GM19452 (cell line): ENCODE measurements at regions not wholly inside any gene's neighbourhood (a gene's known extent, or its start where the extent isn't known, plus 50 kb on each side); places are given as distances from the start of the nearest gene placed in this dataset.

ENCODE experiments used
- ATAC-seq: cut with Tn5 transposase; IDR thresholded peaks from one replicate; pipeline ENCODE4 v1.9.1; 2021; ENCODE audit not compliant: unreplicated experiment

DNA sequence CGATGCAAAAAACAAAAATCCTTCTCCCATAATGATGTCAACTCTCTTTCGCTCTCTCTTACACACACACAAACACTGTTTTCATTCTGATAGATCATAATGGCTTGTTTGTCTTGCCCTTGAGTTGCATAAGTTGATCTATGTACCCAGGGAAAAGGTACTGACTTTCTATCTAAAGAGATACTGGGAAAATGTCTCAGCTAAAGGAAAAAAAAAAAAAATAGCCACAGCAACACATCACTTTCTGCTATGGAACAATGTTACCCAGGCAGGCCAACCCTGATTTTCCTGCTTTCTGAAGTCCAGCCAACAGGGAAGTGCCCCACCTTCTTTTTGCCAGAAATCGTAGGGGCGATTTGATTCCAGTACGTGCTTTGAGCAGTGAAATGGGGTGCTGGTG is 212.6 kb upstream of the ACTBL2 start:
- ATAC-seq: no peak

DNA sequence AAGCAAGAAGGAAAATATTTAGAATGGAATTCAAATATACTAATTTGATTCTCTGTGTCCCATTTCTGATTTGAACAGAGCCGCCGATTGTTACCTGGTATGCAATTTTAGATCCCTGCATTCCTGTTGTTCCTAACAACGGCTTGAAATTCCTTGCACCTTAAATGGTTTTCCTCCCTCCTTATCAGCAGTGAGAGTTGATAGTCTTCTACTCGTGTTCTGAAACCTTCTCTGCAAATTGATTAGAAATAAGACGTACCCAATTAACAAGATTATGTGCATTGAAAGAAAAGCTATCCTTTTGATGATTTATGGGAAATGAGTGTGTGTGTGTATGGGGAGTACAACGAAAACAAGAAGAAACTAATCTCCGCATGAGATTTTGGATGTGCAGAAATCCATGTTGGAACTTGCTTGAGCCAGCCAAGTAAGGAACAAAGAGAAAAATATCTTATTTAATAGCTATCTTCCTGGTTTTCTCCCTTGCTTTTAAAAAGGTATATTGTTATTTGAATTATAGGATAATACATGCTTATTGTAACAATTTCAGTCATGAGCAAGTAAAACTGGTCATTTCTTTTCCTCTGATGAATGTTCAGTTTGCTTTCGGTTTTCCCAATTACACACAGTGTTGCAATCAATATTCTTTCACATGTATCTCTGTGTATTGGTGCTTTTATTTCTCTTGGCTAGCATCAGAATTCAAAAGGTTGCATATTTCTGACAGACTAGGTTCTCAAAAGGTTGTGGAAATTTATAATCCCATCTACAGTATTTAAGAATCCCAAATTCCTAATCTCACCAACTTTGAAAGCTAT is 211.1 kb upstream of the ACTBL2 start:
- ATAC-seq: no peak

DNA sequence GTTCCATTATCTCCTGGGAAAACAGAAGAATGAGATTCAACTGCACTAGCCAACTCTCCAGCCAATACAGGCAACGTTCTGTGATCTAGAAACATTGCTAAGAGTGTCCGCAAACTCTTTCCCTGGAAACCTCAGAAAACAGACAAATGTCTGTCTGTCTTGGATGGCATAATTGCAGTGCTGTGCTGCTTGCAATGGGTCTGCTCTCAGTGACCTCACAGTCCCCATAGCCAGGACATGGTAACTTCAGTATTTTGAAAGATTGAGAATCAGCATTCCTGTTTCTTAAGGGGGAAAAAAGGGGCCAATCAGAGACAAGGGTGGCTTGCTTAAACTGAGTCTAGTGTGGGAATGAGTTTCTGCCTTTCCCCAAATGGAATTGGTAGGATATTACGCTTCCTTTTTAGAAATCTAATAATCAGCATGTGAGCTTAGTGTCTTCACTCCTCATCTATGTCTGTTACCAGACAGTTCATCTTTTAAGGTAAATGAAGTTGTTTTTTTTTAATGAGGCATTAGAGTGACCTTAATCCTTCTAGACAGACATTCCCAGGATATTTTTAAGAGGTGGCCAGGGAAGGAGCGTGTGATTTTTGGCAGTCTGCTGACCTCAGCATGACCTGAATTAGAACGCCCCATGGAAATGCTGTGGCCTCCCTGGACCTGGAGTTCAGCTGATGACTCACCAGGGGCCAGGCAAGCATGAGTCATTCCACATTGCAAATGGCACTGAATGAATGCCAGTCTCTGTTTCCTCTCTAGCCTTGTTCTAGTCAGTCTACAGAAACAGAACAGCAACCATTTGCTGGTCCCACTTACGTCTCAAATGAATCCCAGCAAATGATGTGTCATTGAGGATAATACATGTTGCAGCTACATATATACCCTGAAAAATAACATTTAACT is 210.2 kb upstream of the ACTBL2 start:
- ATAC-seq: no peak

DNA sequence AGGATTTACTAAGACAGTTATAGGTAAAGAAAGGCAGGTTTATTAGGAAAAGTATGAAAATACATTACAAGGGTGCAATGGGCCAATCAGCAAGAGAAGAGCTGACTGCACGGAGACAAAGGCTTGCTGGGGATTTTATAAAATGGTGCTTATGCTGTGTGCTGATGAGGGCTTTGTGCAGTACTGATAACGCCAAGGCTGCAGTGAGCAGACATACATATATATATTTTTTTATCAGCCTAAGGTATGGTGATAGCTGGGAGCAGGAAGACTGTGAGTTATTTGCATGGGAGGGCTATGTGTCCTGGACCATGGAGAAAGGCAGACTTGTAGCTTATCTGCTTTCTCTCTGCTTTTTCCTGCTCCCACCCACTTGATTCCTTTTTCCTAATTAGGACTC is 208.1 kb upstream of the ACTBL2 start:
- no peak for ATAC-seq

DNA sequence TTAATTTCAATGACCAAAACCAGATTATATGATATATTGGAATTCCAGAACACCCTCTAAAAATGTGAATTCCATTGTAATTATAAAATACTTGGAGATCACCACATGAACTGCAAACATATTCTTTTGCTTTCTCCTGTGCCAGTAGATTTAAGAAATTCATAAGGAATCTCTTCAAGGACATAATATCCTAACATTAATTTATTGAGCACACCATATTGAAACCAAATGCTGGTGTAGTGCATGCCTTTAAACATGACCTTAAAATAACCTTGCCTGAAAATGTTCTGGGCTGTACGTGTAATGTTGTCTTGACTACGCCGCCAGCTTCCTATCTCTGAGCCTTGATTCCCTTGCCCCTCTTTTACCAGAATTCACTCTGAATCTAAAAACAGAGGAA is 205.0 kb upstream of the ACTBL2 start:
- no peak for ATAC-seq

DNA sequence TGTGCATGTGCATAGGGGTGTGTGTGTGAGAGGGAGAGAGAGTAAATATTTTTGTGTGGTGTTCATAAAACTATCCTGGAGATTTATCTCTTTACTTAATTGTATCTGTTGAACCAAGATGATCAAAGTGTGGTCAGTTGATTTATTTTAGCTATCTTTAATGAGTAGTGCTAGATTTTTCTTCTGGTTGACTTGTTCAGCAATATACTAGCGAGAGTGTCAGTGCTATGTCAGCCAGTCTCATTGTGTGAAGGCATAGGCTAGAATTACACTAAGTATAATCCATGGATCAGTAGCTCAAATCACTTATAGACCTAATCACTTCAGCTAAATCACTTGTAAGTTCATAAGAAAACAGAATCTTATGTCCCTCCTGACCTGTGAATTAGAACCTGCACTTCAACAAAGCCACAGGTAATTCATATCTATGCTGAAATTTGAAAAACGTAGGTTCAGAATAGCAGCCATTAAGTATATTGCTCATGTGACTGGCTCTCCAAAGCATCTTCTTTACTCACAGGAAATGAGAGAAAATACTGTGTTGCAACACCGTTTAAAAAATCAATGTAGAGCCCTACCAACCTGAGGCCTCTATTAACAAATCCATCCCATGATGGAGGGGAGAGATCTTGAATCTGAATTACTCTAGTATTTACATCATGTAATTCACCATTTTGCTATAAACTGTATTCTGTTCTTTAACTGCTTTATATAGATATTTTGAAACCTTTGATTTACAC is 203.1 kb upstream of the ACTBL2 start:
- ATAC-seq: no peak

DNA sequence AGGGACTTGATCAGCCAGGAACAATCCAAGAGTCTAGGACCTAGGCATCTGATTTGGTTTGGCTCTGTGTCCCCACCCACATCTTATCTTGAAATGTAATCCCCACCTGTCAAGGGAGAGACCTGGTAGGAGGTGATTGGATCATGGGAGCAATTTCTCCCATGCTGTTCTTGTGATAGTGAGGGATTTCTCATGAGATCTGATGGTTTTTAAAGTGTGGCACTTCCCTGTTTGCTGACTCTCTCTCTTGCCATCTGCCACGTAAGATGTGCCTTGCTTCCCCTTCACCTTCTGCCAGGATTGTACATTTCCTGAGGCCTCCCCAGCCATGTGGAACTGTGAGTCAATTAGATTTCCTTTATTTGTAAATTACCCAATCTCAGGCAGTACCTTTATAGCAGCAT is 201.7 kb upstream of the ACTBL2 start:
- no peak for ATAC-seq

DNA sequence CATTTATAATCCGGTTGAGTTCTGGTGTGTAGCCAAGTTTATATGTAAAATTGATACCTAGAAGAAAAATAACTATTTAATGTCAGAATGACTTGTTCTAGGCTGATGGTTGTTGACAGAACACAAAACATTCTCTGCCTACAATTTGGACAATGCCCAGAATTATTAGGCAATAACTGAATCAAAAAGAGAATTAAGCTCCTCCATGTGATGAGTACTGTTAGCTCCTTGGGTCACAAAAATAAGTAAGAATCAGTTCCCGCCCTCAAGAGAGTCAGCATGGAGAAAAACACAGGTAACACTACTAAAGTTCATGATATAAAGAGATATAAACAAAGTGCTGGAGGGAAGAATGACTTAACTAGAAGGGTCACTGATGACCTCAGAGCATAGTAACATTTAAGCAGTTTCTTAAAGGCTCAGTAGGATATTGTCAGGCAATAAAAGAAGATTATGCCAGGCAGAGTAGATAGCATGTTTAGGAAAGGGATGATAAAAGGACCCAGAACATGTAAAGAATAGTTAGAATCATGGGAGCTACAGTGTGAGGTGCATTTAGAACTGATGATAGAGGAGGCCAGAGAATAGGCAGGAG is 200.5 kb upstream of the ACTBL2 start:
- ATAC-seq: no peak

DNA sequence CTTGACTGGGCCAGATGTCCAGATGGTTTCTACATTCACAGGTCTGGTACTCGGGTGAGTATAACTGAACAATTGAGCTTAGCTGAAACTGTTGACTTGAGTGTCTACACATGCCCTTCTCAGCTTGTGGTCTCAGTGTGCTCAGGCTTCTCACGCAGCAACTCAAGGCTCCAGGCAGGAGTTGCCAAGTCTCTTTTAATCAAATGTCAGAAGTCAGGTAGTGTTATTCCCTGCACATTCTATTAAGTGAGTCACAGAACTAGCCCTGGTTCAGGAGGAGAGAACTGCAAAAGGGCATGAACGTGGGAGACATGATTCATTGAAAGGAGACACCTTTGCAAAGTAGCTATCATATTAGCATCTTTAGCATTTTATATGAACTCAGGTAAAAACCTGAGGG is 199.3 kb upstream of the ACTBL2 start:
- ATAC-seq: no peak

DNA sequence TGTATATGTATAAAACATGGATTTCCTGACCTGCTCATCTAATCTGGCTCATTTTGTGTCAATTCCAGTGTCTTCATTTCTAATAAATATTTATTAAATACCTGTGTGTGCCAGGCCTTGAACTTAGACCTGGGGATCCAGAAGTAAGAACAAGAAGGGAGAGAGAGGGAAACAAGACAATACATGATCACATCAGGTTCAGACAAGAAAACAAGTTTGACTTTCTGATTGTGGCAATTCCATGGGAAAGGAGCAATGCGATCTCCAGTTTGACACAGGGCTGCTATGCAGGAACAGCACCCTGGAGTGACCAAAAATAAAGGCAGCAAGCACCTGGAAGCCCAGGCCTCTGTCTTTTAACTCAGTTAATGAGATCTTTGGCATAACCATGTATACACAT is 198.1 kb upstream of the ACTBL2 start:
- ATAC-seq: no peak

DNA sequence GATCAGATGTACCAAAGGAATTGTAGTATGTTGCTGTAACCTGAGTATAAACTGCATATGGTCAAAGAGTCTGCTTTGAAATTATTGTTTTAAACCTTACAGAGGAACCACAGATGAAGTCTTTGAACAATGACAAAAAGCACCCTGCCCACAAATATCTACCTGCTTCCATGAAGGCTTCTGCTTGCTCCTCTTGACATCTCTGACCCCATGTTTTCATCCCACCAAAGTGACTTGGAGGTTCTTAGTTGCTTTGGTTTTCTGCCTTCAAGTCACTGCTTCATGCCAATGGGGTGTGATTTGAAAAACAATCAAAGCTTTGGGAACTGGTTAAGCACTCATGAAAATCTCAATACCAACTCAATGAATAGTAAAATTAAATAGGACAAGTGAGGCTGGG is 194.6 kb upstream of the ACTBL2 start:
- no peak for ATAC-seq

DNA sequence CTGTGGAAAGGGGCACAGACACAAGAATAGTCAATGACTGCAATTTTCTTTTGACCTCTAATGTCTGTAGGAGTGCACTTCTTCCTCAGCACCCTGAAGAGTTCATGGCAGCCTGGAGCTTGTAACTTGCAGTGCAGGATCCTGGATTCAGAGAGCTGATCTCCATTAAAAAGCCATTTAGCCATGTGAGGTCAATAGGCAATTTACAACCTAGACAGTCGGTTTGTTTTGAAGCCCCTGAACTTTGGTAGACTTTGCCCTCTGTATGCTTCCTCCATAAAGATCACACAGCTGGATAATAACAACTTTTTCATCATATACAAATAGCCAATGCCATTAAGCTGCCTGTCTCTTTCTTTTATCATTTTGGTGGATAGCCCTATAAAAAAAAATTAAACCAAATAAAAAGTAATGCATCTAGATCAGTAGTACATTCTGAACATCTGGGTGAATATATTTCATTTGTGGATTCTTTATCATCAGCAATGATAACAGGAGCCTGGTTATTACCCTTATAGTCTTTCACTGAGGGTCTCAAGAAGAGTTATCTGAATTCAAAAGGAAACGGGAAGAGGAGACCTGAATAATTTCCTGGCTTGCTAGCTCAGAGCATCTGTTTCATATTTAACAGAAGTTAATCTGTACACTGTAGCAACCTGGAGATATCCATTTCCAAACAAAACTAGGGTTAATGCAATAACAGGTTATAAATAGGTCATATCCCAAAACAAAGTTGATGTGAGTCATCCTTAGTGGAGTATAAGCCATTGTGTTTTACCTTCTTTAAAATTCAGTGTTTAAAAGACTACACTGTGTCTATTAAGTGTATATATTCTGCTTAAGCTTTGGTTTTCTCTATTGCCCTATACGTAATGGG is 193.8 kb upstream of the ACTBL2 start:
- ATAC-seq: no peak

DNA sequence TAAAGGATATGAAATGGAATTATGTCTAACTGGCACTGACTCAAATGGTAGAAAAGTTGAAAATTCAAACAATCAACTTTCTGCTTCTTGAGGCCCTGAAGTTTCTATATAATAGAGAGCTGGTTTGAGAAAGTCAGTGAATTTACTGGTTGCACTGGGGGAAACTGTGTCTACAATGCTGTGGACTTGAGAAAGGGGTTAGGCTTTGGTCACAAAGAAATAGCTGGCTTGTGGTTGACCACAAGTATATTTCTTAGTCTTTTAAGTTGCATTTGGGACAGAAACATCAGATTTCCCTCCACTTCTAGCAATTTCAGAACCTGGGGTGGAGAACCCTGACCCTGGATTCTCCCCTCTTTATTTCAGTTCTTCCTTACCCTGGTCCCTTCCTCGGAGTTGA is 192.6 kb upstream of the ACTBL2 start:
- no peak for ATAC-seq

DNA sequence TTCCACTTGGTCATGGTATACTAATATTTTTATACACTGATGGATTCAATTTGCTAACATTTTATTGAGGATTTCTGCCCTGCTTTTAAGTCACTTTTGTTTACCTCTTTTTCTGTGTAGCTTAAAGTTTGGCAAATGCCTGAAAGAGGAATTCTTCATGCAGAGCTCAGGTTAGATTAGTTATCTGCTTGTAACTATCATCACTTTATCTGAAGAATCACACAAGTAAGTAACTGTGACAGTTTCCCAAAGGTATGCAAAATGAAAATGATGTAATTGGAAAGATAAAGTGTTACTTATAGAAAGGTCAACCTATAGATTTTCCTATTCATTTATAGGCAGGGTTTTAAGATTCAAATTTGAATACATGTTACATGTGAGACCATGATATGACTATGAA is 188.8 kb upstream of the ACTBL2 start:
- ATAC-seq: no peak

DNA sequence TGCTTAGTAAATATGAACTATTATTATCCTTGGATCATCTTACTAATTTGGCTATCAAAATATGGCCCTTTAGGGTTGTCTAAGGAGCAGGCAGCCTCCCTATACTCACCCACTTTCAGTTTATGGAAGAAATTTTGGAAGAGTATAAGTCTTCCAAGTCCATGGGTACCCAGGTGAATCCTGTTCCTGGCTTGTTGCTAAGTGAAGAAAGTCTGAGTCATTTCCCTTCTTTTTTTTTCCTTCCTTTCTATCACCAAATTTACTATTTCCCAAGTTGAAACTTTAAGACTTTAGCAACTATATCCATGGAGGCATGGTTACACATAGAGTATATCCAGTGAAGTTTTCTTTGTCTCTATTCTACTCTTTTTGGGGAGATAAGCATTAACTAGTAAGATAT is 184.0 kb upstream of the ACTBL2 start:
- no peak for ATAC-seq

DNA sequence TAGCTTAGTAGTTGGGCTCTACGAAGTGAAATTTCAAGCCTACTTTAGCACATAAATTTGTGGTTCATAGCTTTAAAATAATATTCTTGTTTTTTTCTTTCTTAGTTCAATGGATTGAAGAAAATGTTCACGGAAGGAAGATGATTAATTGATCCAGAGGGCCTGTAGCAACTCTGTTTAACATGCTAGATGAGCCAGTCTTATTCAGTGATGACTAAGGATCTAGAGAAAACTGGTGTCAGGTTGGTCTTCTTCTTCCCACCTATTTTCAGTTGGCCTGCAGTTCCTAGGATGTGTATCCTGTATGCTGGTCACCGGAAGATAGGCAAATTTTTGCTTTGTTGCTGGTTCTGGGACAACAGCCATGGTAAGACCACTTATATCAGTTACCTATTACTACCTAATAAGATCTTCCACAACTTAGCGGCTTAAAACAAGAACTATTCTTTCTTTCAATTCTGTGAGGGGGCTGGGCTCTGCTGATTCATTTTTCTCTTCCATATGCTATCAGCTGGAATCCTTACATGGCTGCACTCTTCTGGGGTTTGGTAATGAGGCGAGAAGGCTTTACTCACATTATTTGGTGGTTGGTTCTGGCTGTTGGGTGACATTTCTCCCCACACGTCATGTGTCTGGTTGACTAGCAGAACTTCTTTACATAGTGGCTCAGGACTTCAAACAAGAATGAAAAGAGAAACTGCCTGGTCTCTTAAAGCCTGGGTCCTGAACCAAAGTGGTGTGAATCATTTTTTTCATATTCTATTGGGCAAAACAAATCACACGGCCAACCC is 182.7 kb upstream of the ACTBL2 start:
- no peak for ATAC-seq

DNA sequence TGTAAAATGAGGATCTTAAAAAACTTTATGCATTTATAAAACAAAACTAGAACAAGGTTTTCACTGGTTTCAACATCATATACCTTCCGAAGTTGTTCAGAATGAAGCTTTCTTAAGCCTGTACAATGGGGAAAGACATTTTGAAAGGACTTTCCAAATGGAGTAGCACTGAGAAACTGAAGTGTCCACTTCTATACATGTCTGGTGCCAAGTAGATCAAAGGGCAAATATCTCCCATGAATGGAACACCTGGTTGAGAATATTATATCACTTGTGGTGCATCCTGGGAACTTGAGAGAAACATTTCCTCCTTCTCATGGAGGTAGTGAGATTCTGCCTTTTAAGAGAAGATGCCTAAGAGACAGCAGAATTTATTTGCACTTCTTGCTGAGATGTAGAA is 182.1 kb upstream of the ACTBL2 start:
- no peak for ATAC-seq

DNA sequence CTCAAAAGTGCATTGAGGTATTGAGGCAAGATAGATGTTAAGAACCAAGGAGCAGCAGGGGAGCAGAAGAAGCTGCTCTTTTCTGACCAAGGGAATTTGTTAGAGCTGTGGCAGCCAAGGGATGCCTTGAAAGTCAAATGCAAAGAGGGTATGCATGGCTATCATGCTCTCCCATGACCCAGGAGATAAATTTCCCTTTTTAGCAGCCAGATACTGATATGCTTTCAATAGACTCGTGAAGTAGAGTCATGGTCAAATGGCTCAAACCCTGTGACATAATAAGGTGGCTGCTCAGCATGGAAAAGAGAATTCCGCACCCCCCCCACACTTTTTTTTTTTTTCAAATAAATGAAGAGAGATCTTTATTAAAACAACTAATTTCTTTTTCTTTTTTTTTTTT is 180.9 kb upstream of the ACTBL2 start:
- ATAC-seq: no peak

DNA sequence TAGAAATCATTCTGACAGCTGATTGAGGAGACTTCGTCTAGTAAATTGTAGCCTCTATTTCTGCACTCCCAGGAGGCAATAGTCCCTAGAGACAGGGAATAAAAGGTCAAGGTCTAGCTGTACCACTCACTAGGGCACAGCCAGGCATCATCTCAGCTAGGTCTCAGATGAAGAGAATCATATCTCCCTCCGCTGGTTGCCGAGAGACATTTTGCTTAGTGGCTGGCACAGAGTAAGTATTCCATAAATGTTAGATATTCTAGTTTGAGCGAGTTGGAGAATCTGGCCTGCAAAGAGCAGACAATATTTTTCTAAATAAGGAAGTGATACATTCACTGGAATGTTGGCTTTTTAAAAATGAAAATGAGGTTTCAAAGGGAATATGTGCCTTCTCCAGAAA is 180.4 kb upstream of the ACTBL2 start:
- no peak for ATAC-seq
